SK-N-SH (cell line): ENCODE measurements at regions not wholly inside any gene's neighbourhood (a gene's known extent, or its start where the extent isn't known, plus 50 kb on each side); places are given as distances from the start of the nearest gene placed in this dataset.

ENCODE experiments used
- CTCF ChIA-PET: fragments of 300-600, 350-600 bp; formaldehyde crosslinking; extraction: SDS; loops from one replicate; lab custom pipeline; 2021; lab: Yijun Ruan, JAX
- POLR2A ChIA-PET: fragments of 350-600 bp; sonication (Branson Sonifier 250); formaldehyde crosslinking; extraction: SDS; loops from one replicate; lab custom pipeline; 2020; ENCODE audit warnings: antibody characterized with exemption, inconsistent platforms; lab: Yijun Ruan, JAX
- DNase-seq: peaks from one replicate; pipeline ENCODE4 v3.0.0; 2012
- H2AFZ ChIP-seq: fragments of 200-600 bp; sonication (generic); 2 replicates; pipeline ENCODE4 v1.8.1; 2016; ENCODE audit warnings: antibody characterized with exemption, mild to moderate bottlenecking, low read depth
- H3F3A ChIP-seq: fragments of 200-600 bp; sonication (generic); replicated peaks from 2 replicates; pipeline ENCODE3; 2016; ENCODE audit warnings: antibody characterized with exemption, mild to moderate bottlenecking; ENCODE audit not compliant: insufficient read depth
- H3K27ac ChIP-seq, 2 experiments: fragments of 200-500 bp in 1 of 2; fragments of 200-600 bp in 1 of 2; sonication (Bioruptor generic) in 1 of 2; sonication (generic), shearing (Covaris generic) in 1 of 2; 2 replicates each; pipeline versions ENCODE4 v1.5.1 to v1.6.1; 2014 to 2016; ENCODE audit warnings: low read depth in 2 of 2, inconsistent platforms in 1 of 2, low read length in 1 of 2, mild to moderate bottlenecking in 1 of 2, mixed read lengths in 1 of 2
- H3K27me3 ChIP-seq: fragments of 200-600 bp; sonication (generic), shearing (Covaris generic); 2 replicates; pipeline ENCODE4 v1.6.1; 2016; ENCODE audit warnings: mixed run types; ENCODE audit not compliant: insufficient read depth
- H3K36me3 ChIP-seq, 2 experiments: fragments of 200-500 bp in 1 of 2; fragments of 200-600 bp in 1 of 2; sonication (Bioruptor generic) in 1 of 2; sonication (generic) in 1 of 2; replicated peaks in 1 of 2; 2 replicates each; pipeline versions ENCODE3 to v1.5.1; 2014 to 2016; ENCODE audit warnings: low read length in 1 of 2, mild to moderate bottlenecking in 1 of 2; ENCODE audit not compliant: insufficient read depth in 2 of 2, control insufficient read depth in 1 of 2
- H3K4me1 ChIP-seq, 2 experiments: fragments of 200-500 bp in 1 of 2; fragments of 200-600 bp in 1 of 2; sonication (Bioruptor generic) in 1 of 2; sonication (generic), shearing (Covaris generic) in 1 of 2; 2 replicates each; pipeline versions ENCODE4 v1.5.1 to v1.6.1; 2014 to 2016; ENCODE audit warnings: low read depth in 1 of 2, low read length in 1 of 2, mixed run types in 1 of 2; ENCODE audit not compliant: insufficient read depth in 2 of 2, control insufficient read depth in 1 of 2
- H3K4me2 ChIP-seq: fragments of 200-600 bp; sonication (generic), shearing (Covaris generic); 2 replicates; pipeline ENCODE4 v1.6.1; 2017; ENCODE audit warnings: mixed run types
- H3K4me3 ChIP-seq, 2 experiments: fragments of 200-500 bp in 1 of 2; fragments of 200-600 bp in 1 of 2; sonication (Bioruptor generic) in 1 of 2; sonication (generic), shearing (Covaris generic) in 1 of 2; 2 replicates each; pipeline versions ENCODE4 v1.5.1 to v1.8.1; 2014 to 2016; ENCODE audit warnings: low read depth in 2 of 2, inconsistent platforms in 1 of 2, low read length in 1 of 2, mild to moderate bottlenecking in 1 of 2, mixed read lengths in 1 of 2, moderate library complexity in 1 of 2
- H3K79me2 ChIP-seq: fragments of 200-600 bp; sonication (generic); 2 replicates; pipeline ENCODE4 v1.8.1; 2017; ENCODE audit warnings: mild to moderate bottlenecking; ENCODE audit not compliant: insufficient read depth
- H3K9ac ChIP-seq: fragments of 200-600 bp; sonication (generic); 2 replicates; pipeline ENCODE4 v1.6.1; 2017; ENCODE audit warnings: mixed run types
- H3K9me2 ChIP-seq: fragments of 200-600 bp; sonication (generic); 2 replicates; pipeline ENCODE4 v1.6.1; 2017; ENCODE audit warnings: mixed run types
- H3K9me3 ChIP-seq: fragments of 200-600 bp; sonication (generic); 2 replicates; pipeline ENCODE4 v1.6.1; 2017; ENCODE audit warnings: mixed run types, mild to moderate bottlenecking, moderate library complexity
- H4K20me1 ChIP-seq: fragments of 200-600 bp; sonication (generic); 2 replicates; pipeline ENCODE4 v1.6.1; 2017; ENCODE audit warnings: mild to moderate bottlenecking, mixed run types; ENCODE audit not compliant: insufficient read depth
- CHD2 ChIP-seq: fragments of 150-350 bp; IDR thresholded peaks from 2 replicates; pipeline ENCODE4 v1.6.1; 2018; ENCODE audit warnings: low read length; ENCODE audit not compliant: partially characterized antibody
- CTCF ChIP-seq: fragments of 200-600 bp; sonication (generic); IDR thresholded peaks from 2 replicates; pipeline ENCODE4 v1.6.1; 2017; ENCODE audit warnings: antibody characterized with exemption, mild to moderate bottlenecking, moderate library complexity
- EZH2phosphoT487 ChIP-seq: fragments of 200-600 bp; sonication (generic); IDR thresholded peaks from 2 replicates; pipeline ENCODE4 v1.6.1; 2017; ENCODE audit warnings: low read depth, mixed run types, mild to moderate bottlenecking, antibody characterized with exemption, moderate library complexity, borderline replicate concordance
- FOSL2 ChIP-seq: IDR thresholded peaks from 2 replicates; pipeline ENCODE4 v1.4.0; 2012; ENCODE audit warnings: low read depth, mild to moderate bottlenecking, moderate library complexity, borderline replicate concordance
- FOXM1 ChIP-seq: IDR thresholded peaks from 2 replicates; pipeline ENCODE4 v1.4.0; 2012; ENCODE audit warnings: low read depth, mild to moderate bottlenecking
- GABPA ChIP-seq: IDR thresholded peaks from 2 replicates; pipeline ENCODE4 v1.4.0; 2012; ENCODE audit warnings: low read depth, mild to moderate bottlenecking
- GATA2 ChIP-seq: sonication (generic); formaldehyde crosslinking; IDR thresholded peaks from 2 replicates; pipeline ENCODE4 v1.5.0; 2020; ENCODE audit warnings: mild to moderate bottlenecking, missing genetic modification reagents
- IRF3 ChIP-seq: fragments of 150-350 bp; IDR thresholded peaks from 2 replicates; pipeline ENCODE4 v1.6.1; 2016; ENCODE audit warnings: mild to moderate bottlenecking, low read depth, low read length
- NRF1 ChIP-seq: IDR thresholded peaks from 2 replicates; pipeline ENCODE4 v1.6.1; 2012; ENCODE audit warnings: low read depth, mild to moderate bottlenecking, low read length
- PBX3 ChIP-seq: IDR thresholded peaks from 2 replicates; pipeline ENCODE4; 2012
- RAD21 ChIP-seq: IDR thresholded peaks from 2 replicates; pipeline ENCODE4 v1.6.1; 2012; ENCODE audit warnings: mild to moderate bottlenecking, low read length
- RXRA ChIP-seq: IDR thresholded peaks from 2 replicates; pipeline ENCODE4 v1.4.0; 2012; ENCODE audit warnings: low read depth, mild to moderate bottlenecking, borderline replicate concordance
- SIN3A ChIP-seq: IDR thresholded peaks from 2 replicates; pipeline ENCODE4 v1.6.1; 2012; ENCODE audit warnings: low read depth, mild to moderate bottlenecking, low read length, moderate library complexity, borderline replicate concordance
- TAF1 ChIP-seq: IDR thresholded peaks from 2 replicates; pipeline ENCODE4 v1.6.1; 2012; ENCODE audit warnings: low read depth, mild to moderate bottlenecking, low read length, moderate library complexity, borderline replicate concordance
- TCF12 ChIP-seq: IDR thresholded peaks from 2 replicates; pipeline ENCODE4 v1.4.0; 2012
- TEAD4 ChIP-seq: IDR thresholded peaks from 2 replicates; pipeline ENCODE4 v1.4.0; 2012; ENCODE audit warnings: mild to moderate bottlenecking, borderline replicate concordance; ENCODE audit not compliant: insufficient read depth
- WGBS: methylation state at CpG from one replicate; pipeline ENCODE4 v1.1.6; 2017; ENCODE audit warnings: low lambda C conversion rate; 5-methylcytosine and 5-hydroxymethylcytosine counted together

- POLR2A ChIA-PET: no interaction called here
- no peak for DNase-seq
- Histone ChIP-seq H3K9ac (no peak overlapping the region), H3K36me3 (no peaks in the 10 kb centered on the region), H3K4me3 (no peak overlapping the region), H3F3A (no peaks in the 10 kb centered on the region), H3K4me2 (no peak overlapping the region), H3K27me3 (no peaks in the 10 kb centered on the region), H3K9me2 (no peaks in the 10 kb centered on the region), H3K79me2 (no peaks in the 10 kb centered on the region), H3K27ac (no peak overlapping the region), H4K20me1 (no peaks in the 10 kb centered on the region), H3K4me1 (no peaks in the 10 kb centered on the region; a peak in 1 of 4 replicates), H3K9me3 (no peaks in the 10 kb centered on the region), H2AFZ (no peak overlapping the region)
- 42% methylated on average over 4 of the region's 4 CpGs for WGBS
- TF ChIP-seq NRF1: no peak
- TF ChIP-seq TCF12: no peak
- no peak for TF ChIP-seq EZH2phosphoT487
- TF ChIP-seq TEAD4: no peak
- no peak for TF ChIP-seq FOSL2
- TF ChIP-seq CTCF: no peak
- no peak for TF ChIP-seq FOXM1
- TF ChIP-seq TAF1: no peak
- no peak for TF ChIP-seq GABPA
- TF ChIP-seq RXRA: no peak
- no peak for TF ChIP-seq SIN3A
- no peak for TF ChIP-seq CHD2
- TF ChIP-seq RAD21: no peak
- TF ChIP-seq PBX3: no peak
- TF ChIP-seq IRF3: no peak
- TF ChIP-seq GATA2: no peak
- CTCF ChIA-PET: interaction anchor here (0.6 to 1.2 kb wide), 6 partner anchors 10 to 140 kb away, joined by 3 to 5 read pairs (median 4); no protein-coding TSS in a partner anchor
Observed at GRCh38 chr18:32607816-32608215, 137.1 kb upstream of the GAREM1 start.
